ENCODE measurements at regions not wholly inside any gene's neighbourhood (a gene's known extent, or its start where the extent isn't known, plus 50 kb on each side); places are given as distances from the start of the nearest gene placed in this dataset.

DNA sequence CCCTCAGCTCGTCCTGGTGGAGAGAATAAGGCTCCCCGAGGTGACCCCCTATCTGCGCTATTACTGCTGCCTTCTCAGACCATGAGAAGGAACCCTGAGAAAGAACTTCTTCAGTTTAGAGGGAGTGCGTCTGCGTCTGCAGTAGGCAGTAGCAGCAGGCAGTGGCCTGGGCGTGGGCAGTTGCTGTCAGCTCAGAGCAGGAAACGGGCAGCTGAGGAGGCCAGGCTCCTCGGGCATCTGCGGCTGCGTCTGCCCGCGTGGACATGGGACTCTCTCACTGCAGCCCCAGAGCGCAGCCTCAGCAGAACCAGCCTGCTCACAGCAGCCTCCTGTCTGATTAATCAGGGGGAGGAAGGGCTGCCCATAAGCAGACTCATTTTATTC, 49.8 kb upstream of the FCN1 start:
- peak; percentile 49 for DNase-seq

DNA sequence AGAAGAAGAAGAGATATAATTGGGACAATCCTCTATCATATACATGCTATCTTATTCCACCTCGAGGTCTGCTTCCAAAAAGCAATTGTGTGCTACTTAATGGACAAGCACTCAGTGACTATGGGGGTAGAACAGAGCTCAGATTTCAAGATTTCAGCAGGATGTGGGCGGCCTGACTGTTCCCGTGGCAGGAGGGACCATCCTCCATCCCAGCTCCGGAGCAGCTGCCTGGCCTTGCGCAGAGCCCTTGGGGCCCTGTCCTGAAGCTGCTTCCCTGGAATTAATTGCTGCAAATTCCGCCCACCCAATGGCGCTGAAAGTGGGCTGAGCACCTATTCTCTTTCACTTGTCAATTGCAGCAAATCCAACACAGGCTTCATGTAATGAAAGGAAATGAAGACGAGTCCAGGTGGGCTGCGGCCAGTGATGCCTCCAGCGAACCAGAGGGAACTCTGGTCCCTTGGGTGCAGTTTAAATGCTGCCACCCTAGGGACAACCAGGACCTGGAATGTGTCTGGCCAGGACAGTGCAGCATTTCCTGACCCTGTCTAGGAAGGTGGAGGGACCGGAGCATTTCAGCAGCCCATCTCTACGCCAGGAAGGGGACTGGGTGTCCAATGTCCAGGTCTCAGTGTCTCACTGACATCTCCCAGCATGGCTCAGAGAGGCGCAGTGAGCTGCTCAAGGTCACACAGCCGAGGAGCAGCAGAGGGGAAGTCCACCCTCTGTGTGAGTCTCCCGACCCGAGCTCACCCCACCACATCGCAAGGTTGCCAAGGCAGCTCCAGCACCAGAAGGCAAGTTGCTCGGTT, 50.5 kb upstream of the FCN1 start:
- peak; percentile 85 for DNase-seq

DNA sequence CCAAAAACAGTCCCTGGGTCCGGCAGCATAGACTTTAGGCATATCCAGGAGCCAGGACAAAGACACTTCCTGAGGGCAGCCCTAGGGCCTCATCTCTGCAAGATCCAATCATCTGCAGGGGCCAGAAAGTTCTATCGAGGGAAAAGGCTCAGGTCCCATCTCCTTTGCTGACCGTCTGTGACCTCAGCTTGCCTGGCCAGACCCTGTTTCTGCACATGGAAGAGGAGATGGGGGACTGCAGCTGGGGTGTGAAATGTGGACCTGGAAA, 51.0 kb upstream of the FCN1 start:
- no peak for DNase-seq

GRCh38 chr9:134969156-134970045, 51.7 kb upstream of the FCN1 start:
- no peak for DNase-seq

- no peak for DNase-seq
Measured at GRCh38 chr9:134970198-134970597, 52.5 kb upstream of the FCN1 start.

- DNase-seq, result no peak
Measured at GRCh38 chr9:134970719-134971118, 53.0 kb upstream of the FCN1 start.

DNA sequence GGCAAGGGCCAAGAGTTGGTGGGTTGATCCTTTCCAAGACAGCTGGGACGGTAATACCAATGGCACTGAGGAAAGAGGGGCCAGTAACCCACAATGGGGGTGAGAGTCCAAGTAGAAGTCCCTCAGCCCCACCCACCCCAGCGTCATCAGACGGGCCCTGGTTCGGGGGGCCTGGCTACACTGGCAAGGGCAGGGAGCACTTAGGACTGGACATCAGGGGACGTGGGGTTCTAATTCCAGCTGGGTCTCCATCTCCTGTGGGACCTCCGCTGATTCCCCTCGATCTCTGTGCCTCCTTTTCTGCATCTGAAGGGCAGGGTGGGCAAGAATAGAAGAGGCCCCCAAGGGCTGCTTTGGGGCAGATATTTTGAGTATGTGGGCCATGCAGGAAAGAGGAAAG, 53.5 kb upstream of the FCN1 start:
- DNase-seq, result no peak

DNA sequence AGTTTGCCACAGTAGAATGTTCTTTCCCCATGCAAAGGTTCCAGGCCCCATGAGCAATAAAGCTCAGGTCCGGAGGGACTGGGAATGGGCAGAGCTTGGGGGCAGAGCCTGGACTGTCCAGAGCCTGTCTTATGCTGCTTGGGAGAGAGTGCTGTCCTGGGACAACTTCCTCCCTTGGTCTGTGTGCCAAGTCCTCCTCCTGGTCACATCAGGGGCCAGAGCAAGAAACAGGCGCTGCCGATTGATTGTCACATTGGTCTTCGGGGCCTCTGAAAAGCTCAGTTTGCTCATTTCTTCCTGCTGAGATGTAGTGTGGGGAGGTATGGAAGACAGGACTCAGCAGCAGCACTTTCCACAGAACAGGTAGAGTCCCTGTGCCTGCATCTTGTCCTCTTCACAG, 54.0 kb upstream of the FCN1 start:
- no peak for DNase-seq

DNA sequence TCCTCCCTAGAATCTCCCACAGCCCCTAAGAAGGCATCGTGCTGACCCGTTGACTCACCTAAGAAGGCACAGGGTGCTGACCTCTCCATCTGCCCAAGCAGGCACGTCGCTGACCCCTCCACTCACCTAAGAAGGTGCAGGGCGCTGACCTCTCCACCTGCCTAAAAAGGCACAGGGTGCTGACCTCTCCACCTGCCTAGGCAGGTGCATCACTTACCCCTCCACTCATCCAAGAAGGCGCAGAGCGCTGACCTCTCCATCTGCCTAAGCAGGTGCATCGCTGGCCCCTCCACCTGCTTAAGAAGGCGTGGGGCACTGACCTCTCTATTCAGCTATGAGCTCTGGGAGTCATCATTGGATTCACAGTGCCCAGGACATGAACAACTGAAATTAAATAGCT, 54.4 kb upstream of the FCN1 start:
- no peak for DNase-seq

- DNase-seq, result no peak
Measured at GRCh38 chr9:134975253-134975652, 57.5 kb upstream of the FCN1 start.

GRCh38 chr9:134976403-134976802, 58.7 kb upstream of the FCN1 start:
- DNase-seq, result no peak

GRCh38 chr9:134978272-134978671, 60.6 kb upstream of the FCN1 start:
- DNase-seq, result no peak

- DNase-seq, result no peak
Measured at GRCh38 chr9:134980516-134980915, 62.8 kb upstream of the FCN1 start.

DNA sequence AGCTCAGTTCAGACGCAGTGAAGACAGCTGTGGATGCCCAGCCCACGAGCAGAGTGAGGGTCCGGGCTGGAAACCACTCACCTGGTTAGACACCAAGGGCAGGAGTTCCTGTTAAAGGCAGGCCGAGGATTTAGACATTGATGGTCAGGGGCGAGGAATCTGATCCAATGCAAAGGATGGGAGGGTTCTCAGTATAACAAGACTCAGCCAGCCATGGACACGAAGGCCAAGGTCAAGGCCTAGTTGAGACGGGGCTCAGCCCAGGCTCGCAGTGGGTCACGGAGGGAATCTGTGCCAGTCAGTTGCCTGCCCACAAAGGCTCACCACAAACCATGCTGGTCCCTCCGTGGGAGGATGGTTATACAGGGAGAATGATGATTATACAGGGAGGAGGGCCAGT, 63.3 kb upstream of the FCN1 start:
- DNase-seq, result no peak

DNA sequence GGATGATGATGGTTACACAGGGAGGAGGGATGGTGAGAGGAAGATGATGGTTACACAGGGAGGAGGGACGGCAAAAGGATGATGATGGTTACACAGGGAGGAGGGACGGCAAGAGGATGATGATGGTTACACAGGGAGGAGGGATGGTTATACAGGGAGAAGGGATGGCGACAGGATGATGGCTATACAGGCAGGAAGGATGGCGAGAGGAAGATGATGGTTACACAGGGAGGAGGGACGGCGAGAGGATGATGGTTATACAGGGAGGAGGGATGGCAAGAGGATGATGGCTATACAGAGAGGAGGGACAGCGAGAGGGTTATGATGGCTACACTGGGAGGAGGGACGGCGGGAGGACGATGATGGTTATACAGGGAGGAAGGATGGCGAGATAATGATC, 64.1 kb upstream of the FCN1 start:
- DNase-seq, result no peak

DNA sequence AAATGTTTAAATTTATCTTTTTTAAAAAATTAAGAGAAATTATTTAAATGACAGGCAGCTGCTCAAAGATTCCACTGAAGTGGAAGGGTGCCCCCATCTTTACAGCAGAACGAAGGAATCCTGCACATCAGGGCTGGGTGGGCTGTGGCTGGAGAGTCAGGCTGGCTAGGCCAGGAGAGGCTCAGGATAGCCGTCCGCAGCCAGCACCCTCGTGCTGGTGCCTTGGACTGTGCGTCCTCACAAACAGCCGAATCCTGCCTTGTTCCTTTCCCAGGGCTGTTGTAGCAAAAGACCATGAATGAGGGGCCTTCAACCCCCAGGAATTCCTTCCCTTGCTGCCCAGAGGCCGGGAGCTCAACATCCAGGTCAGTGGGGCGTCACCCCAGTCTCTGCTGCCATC, 64.6 kb upstream of the FCN1 start:
- DNase-seq, result no peak

GRCh38 chr9:134983074-134983473, 65.4 kb upstream of the FCN1 start:
- no peak for DNase-seq

- peak; percentile 81 for DNase-seq
Measured at GRCh38 chr9:134983506-134984371, 66.0 kb upstream of the FCN1 start.

- no peak for DNase-seq
Measured at GRCh38 chr9:134984372-134985265, 66.9 kb upstream of the FCN1 start.

DNA sequence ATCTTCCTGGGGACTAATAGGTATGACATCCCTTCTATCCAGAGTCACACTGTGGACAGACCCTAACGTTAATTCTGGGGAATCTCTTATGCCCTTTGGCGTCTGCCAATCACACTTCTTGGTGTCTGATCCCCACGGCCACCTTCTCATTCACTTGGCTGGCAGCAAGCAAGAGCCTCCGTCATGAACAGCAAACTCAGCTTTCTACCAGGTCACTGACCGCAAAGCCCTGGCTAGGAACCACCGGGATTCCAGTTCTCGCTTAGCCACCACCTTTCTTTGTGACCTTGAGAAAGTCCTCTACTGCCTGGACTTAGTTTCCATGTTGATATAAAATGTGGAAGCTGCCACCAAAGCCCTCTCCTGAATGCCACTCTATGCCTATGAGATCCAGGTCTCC, 67.7 kb upstream of the FCN1 start:
- no peak for DNase-seq

DNA sequence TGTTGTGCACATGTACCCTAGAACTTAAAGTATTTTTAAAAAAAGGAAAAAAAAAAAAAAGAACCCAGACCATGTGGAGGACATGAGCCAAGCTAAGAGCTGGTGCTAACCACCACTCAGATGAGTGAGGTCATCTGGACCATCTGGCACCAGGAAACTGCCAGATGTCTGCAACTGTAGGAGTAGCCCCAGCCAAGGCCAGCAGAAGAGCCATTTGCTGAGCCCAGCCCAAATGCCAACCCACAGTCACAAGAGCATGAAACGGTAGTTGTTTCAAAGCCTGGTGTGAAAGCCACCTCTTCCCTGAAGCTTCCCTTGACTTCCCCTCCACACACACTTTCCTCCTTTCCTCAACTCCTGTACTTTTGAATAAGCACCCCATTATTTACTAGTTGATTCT, 69.2 kb upstream of the FCN1 start:
- DNase-seq, result no peak

- no peak for DNase-seq
Measured at GRCh38 chr9:134987376-134987775, 69.7 kb upstream of the FCN1 start.

Data from DMS79 treated with DMSO at 0.1 percent for 48 hours (cell line).